ENCODE measurements at regions not wholly inside any gene's neighbourhood (a gene's known extent, or its start where the extent isn't known, plus 50 kb on each side); places are given as distances from the start of the nearest gene placed in this dataset.
A peak's percentile ranks its signal among the peaks of the same experiment; 100 is the strongest.
"Not testable (repeated sequence)": the region's sequence is repeated elsewhere in the genome, so short reads cannot be mapped to it uniquely, and the experiment has no call there.

DNA sequence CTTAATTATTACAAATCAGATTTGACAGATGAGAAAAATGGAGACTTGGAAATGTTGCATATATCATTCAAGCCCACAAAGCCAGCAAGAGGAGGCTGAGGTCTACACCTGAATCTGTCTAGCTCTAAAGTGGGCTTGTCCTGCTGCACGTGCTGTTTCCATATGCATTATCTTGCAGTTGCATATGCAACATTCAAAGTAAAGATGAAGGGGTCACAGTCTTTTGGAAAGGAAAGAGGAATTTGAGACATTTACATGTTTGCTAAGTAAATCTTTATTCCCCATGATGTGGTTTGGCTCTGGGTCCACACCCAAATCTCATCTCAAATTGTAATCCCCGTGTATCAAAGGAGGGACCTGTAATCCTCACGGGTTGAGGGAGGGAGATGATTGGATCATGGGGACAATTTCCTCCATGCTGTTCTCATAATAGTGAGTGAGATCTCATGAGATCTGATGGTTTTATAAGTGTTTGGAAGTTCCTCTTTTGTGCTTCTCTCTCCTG lies 98.3 kb downstream of the BACH1 start:
- no peak for DNase-seq

DNA sequence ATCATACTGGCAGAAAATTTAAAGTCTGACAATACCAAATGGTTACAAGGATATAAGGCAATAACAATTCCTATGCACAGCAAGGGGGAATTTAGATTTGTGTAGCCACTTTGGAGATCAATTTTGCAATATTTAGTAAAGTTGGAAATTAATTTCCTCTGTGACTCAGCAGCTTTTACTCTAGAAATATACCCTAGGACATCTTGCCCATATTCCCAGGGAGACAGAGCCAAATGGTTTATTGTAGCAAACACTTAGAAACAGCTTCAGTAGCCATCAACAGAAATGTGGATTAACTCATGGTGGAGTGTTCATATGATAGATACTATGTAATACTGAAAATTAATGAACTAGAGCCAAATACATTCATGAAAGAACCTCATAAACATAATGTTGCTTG lies 104.6 kb downstream of the BACH1 start:
- DNase-seq: no peak

DNA sequence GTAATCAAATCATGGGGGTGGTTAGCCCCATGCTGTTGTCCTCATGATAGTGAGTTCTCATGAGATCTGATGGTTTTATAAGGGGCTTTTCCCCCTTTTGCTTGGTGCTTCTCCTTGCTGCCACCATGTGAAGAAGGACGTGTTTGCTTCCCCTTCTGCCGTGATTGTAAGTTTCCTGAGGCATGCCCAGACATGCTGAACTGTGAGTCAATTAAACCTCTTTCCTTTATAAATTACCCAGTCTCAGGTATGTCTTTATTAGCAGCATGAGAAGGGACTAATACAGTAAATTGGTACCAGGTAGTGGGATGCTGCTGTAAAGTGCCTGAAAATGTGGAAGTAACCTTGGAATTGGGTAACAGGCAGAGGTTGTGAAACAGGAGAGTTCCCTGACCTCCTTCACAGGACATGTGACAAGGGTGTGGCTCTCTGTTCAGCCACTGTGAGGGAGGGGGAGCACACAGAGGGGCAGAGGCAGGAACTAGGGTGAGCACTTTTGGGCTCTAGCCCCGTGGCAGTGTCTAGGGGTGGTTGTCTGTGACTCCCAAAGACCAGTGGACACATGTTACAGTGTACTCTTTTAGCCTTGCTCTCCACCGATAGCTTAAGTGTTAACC lies 105.3 kb downstream of the BACH1 start:
- no peak for DNase-seq

DNA sequence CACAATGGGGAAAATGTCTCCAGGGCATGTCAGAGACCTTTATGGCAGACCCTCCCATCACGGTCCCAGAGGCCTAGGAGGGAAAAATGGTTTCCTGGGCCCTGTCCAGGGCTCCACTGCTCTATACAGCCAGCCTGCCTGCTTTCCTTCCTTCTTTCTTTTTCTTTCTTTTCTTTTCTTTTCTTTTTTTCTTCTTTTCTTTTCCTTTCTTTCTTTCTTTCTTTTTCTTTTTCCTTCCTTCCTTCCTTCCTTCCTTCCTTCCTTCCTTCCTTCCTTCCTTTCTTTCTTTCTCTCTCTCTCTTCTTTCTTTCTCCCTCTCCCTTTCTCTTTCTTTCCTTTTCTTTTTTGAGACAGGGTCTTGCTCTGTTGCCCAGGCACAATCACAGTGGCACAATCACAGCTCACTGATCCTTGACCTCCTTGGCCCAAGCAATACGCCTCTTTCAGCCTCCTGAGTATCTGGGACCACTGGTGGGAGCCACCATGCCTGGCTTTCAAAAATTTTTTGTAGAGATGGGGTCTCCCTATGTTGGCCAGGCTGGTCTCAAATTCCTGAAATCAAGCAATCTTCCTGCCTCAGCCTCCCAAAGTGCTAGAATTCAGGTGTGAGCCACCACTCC lies 106.9 kb downstream of the BACH1 start:
- DNase-seq: no peak

DNA sequence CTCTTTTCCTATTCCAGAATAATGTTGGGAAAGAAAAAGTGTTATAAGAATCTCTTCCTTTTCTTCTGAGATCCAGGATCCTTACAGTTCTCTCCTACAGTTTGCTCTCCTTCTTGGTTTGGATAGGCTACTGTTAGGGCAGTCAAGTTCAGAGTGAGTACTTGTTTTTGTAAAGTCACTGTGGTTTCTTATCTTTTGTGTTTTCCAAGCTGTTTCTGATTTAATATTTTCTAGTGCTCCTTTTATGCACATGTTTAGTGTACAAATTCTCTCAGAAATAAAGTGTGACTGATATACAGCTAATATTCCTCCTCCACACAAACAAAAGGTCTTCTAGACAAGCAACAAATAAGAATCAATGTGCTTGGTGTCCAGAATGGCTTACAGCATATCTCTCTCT lies 107.7 kb downstream of the BACH1 start:
- no peak for DNase-seq

GRCh38 chr21:29407571-29407970 lies 108.8 kb downstream of the BACH1 start:
- no peak for DNase-seq

DNA sequence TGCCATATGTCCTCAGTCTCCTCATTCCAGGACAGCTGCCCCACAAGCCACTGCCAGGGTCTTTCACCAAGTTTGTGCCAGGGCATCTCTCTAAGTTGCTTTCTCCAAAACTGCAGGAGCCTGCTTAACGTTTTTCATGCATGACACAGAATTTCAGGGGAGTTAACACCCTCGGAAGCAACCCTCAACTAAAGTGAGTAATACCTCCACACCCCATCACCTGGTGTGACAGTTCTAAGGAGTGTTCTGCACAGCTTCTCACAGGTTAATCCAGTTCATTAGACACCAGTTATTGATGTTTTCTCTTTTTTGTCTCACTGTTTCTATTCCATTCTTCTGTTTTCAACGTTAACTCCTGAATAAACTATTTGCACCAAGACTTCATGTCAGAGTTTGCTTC lies 115.0 kb downstream of the BACH1 start:
- DNase-seq: no peak

DNA sequence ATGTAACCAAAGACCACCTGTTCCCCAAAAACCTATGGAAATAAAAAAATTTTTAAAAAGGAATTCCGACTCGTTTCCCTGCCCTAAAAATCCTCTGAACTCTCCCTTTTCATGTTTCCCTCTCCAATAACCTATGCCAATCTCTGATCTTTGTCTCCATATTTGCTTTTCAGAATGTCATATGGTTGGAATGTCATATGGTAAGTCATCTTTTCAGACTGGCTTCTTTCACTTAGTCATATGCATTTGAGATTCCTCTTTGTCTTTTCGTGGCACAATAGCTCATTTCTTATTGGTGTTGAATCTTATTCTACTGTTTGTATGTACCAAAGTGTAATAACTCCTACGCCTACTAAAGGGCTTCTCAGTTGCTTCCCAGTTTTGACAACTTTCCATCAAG lies 117.5 kb downstream of the BACH1 start:
- DNase-seq: no peak

DNA sequence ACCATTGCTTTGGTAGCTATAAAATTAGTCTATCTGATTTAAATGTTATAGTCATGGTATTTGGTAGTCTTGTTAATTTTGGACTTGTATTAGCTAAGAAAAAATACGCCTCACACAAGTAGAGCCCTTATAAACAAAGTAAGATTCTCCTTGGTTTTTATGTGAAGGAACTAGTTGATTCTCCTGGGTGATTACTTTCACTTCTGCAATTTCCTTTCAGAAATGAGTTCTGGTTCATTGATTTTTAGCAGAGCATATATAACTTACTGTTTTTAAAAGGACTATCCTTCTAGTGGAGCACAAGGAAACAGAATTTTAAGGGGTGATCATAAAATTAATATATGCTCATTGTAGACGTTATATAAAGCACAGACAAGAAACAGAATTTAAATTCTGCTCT lies 120.1 kb downstream of the BACH1 start:
- no peak for DNase-seq

GRCh38 chr21:29419422-29419821 lies 120.7 kb downstream of the BACH1 start:
- DNase-seq: no peak

GRCh38 chr21:29423099-29423870 lies 124.6 kb downstream of the BACH1 start:
- DNase-seq: no peak

DNA sequence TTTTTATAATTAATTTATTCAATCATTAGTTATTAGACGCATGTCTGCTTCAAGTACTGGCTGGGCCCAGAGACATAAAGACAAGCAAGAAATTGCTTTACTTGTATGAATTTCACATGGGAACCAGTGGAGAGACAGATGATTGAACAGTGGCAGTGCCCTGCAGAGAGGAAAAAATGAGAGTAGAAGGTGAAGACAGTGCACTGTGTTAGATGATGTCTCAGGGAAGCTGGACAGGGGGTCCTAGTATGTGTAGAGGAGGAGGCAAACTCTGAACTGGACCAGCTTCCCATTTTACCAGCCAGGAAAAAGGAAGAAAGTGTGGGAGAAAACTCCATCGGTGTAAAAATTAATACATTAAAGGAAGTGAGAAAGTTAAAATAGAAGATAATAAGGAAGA lies 126.0 kb downstream of the BACH1 start:
- DNase-seq: no peak

DNA sequence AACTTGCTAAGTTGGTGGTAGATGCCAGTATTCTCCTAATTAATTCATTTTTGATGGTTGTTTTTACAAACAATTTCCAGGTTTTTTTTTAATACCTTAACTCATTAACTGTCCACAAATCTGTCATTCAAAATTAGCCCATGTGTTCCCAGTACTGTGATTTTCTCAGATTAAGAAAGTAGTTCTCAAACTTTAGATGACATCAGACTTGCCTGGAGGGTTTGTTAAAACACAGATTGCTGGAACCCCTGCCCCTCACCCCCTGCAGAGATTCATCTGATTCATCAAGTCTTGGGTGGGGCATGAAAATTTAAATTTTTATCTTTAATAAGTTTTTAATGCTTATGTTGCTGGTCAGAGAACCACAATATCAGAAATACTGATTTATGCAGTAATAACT lies 130.5 kb downstream of the BACH1 start:
- no peak for DNase-seq

DNA sequence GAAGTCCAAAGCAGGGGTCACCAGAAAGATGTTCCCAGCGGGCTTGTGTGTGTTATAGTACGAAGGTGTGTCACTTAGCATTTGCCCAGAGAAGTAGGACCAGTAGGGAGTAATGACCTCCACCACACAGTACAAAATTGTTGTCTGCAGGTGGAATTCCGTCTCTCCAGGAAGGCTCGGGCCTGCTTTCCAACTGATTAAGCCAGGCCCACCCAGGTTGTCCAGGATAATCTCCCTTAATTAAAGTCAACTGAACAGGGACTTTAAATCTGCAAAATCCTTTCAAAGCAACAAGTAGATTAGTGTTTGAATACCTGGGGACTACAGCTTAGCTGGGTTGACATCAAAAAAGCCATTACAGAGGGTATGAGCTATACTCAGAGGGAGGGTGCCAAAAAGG lies 131.3 kb downstream of the BACH1 start:
- no peak for DNase-seq

- DNase-seq: no peak
Observed at GRCh38 chr21:29430576-29430975, 131.9 kb downstream of the BACH1 start.

- no peak for DNase-seq
Observed at GRCh38 chr21:29431178-29431577, 132.5 kb downstream of the BACH1 start.

- no peak for DNase-seq
Observed at GRCh38 chr21:29431680-29432079, 133.0 kb downstream of the BACH1 start.

DNA sequence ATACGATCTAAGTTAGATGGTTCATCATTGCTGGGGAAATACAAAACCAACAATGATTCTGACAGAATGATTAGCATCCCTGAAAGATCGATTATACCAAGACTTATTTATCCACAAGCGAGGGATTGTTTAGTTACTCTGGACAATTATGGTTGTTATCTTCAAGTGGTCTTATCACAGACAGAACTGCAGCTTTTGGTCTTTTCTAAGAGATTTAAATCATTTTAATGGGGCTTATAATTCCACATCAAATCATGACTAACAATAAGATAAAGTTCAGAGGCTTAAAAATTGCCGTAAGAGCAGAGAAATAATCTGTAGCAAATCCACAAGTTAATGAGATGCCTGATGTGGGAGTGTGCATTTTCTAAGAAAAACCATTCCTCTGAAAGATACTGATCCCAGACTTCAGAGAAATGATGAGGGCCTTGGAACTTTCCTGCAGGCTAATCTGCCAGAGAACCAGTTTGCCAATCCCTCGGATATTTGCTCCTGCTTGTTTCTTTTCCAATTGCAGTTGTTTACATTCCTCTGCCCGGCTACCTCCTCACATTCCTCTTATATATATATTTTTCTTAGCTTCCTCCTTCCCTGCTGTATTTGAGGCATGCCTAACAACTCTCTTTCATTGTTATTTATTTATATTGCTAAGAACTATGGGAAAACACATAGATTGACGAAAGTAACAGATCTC lies 134.8 kb downstream of the BACH1 start:
- DNase-seq: no peak

GRCh38 chr21:29434081-29434480 lies 135.4 kb downstream of the BACH1 start:
- DNase-seq: peak in 1 of 2 experiments; percentile 29

- DNase-seq: not testable (repeated sequence)
Observed at GRCh38 chr21:29434982-29435381, 136.3 kb downstream of the BACH1 start.

DNA sequence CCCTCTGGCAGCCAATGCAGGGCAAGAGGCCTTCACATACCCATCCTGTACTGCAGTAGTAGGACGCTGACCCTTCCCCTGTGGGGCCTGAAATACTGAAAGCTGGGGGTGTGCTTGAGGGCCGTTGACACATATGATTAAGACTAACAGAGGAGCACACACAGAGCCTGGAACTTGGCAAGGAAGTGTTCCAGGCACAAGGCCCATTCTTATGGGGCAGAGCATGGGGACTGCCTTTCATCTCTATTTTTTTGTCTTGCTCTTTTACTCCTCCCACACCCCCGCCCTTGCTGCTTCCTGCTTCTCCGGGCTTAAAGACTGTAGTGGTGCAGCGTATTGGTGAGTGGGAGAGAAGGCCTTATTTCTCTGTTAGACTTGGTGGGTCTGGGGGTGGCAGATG lies 137.4 kb downstream of the BACH1 start:
- DNase-seq: peak; percentile 39 to 46

GRCh38 chr21:29436650-29437049 lies 137.9 kb downstream of the BACH1 start:
- DNase-seq: no peak

- no peak for DNase-seq
Observed at GRCh38 chr21:29441651-29442050, 142.9 kb downstream of the BACH1 start.

All from activated CD4-positive, alpha-beta T cell treated with anti-CD3 and anti-CD28 coated beads, Interleukin-2, amount 50 U/mL, for 48 hours (primary cell).